H1 (cell line): ENCODE measurements at regions not wholly inside any gene's neighbourhood (a gene's known extent, or its start where the extent isn't known, plus 50 kb on each side); places are given as distances from the start of the nearest gene placed in this dataset.

Experiments used
- CTCF ChIA-PET: fragments of 300-600 bp; sonication (Branson Sonifier 250); formaldehyde crosslinking; loops from one replicate; lab custom pipeline; 2021; ENCODE audit not compliant: partially characterized antibody; lab: Charles Lee
- POLR2A ChIA-PET: fragments of 300-600 bp; sonication (Branson Sonifier 250); formaldehyde crosslinking; loops from one replicate; lab custom pipeline; 2021; ENCODE audit warnings: inconsistent platforms; ENCODE audit not compliant: partially characterized antibody; lab: Charles Lee
- DNase-seq, 2 experiments: peaks; one replicate each; pipeline versions ENCODE4 v3.0.0 to v3.0.0-alpha.2; 2010 to 2022; ENCODE audit warnings: low spot score in 2 of 2, low read depth in 1 of 2, mixed read lengths in 1 of 2
- FAIRE-seq: peaks from 2 replicates; lab custom pipeline; 2011; peaks lifted over from hg19 to GRCh38; lab: Jason Lieb, UNC
- H2AFZ ChIP-seq: 2 replicates; pipeline ENCODE4 v1.8.1; 2012; ENCODE audit warnings: low read length, inconsistent platforms
- H2AK5ac ChIP-seq: 2 replicates; pipeline ENCODE4 v1.6.1; 2013; ENCODE audit warnings: low read depth, low read length
- H2BK120ac ChIP-seq: replicated peaks from 2 replicates; pipeline ENCODE3; 2013; ENCODE audit warnings: low read depth, low read length, inconsistent platforms
- H2BK12ac ChIP-seq: 2 replicates; pipeline ENCODE4 v1.6.1; 2013; ENCODE audit warnings: low read depth, low read length
- H2BK15ac ChIP-seq: 2 replicates; pipeline ENCODE4 v1.6.1; 2013; ENCODE audit warnings: low read length
- H2BK20ac ChIP-seq: 2 replicates; pipeline ENCODE4 v1.6.1; 2013; ENCODE audit warnings: low read length
- H2BK5ac ChIP-seq: 2 replicates; pipeline ENCODE4 v1.6.1; 2013; ENCODE audit warnings: low read depth, low read length
- H3K14ac ChIP-seq: 2 replicates; pipeline ENCODE4 v1.6.1; 2013; ENCODE audit warnings: inconsistent platforms; ENCODE audit not compliant: insufficient read length
- H3K18ac ChIP-seq: 2 replicates; pipeline ENCODE4 v1.6.1; 2013; ENCODE audit warnings: low read length; ENCODE audit errors: extremely low read depth
- H3K23ac ChIP-seq: 2 replicates; pipeline ENCODE4 v1.6.1; 2013; ENCODE audit warnings: inconsistent platforms; ENCODE audit not compliant: insufficient read length
- H3K23me2 ChIP-seq: 2 replicates; pipeline ENCODE4 v1.6.1; 2013; ENCODE audit warnings: low read depth, low read length
- H3K27ac ChIP-seq: 2 replicates; pipeline ENCODE4 v1.6.1; 2011; ENCODE audit warnings: low read depth, low read length, inconsistent platforms
- H3K27me3 ChIP-seq, 4 experiments: replicated peaks in 1 of 4; 1 replicate in 1 of 4; 2 replicates in 3 of 4; pipeline versions ENCODE4 v1.6.1 to v1.8.1; 2011 to 2013; ENCODE audit warnings: low read length in 3 of 4, mild to moderate bottlenecking in 3 of 4, inconsistent platforms in 2 of 4, mixed read lengths in 2 of 4, moderate library complexity in 1 of 4; ENCODE audit not compliant: control insufficient read depth in 3 of 4, insufficient read depth in 3 of 4; ENCODE audit errors: extremely low read depth in 1 of 4
- H3K36me3 ChIP-seq, 4 experiments: 2 replicates each; pipeline versions ENCODE4 v1.6.1 to v1.8.1; 2011 to 2013; ENCODE audit warnings: mild to moderate bottlenecking in 4 of 4, low read length in 3 of 4, moderate library complexity in 2 of 4, control low read depth in 1 of 4, inconsistent platforms in 1 of 4; ENCODE audit not compliant: insufficient read depth in 4 of 4, control insufficient read depth in 2 of 4
- H3K4ac ChIP-seq: replicated peaks from 2 replicates; pipeline ENCODE3; 2013; ENCODE audit warnings: low read length, low read depth, mixed read lengths, inconsistent platforms; ENCODE audit not compliant: insufficient read length
- H3K4me1 ChIP-seq, 4 experiments: replicated peaks in 1 of 4; 1 replicate in 1 of 4; 2 replicates in 3 of 4; pipeline versions ENCODE4 v1.6.1 to v1.8.1; 2011 to 2013; ENCODE audit warnings: low read length in 3 of 4, inconsistent platforms in 2 of 4, mixed read lengths in 1 of 4; ENCODE audit not compliant: insufficient read depth in 4 of 4, control insufficient read depth in 3 of 4
- H3K4me2 ChIP-seq, 2 experiments: 2 replicates each; pipeline versions ENCODE4 v1.6.1 to v1.8.1; 2011 to 2013; ENCODE audit warnings: low read depth in 2 of 2, low read length in 2 of 2, control low read depth in 1 of 2, inconsistent platforms in 1 of 2, mild to moderate bottlenecking in 1 of 2; ENCODE audit not compliant: insufficient read depth in 1 of 2
- H3K4me3 ChIP-seq, 4 experiments: fragments of 200-600, 300-600 bp in 1 of 4; sonication (generic), shearing (Covaris generic), sonication (Bioruptor Twin) in 1 of 4; 2 replicates each; pipeline versions ENCODE4 v1.5.1 to v1.8.1; 2011 to 2016; ENCODE audit warnings: low read length in 4 of 4, low read depth in 3 of 4, control low read depth in 2 of 4, inconsistent platforms in 2 of 4, mild to moderate bottlenecking in 2 of 4, mixed read lengths in 1 of 4, moderate library complexity in 1 of 4; ENCODE audit not compliant: insufficient read depth in 2 of 4; ENCODE audit errors: extremely low read depth in 1 of 4
- H3K56ac ChIP-seq: replicated peaks from 2 replicates; pipeline ENCODE3; 2013; ENCODE audit warnings: low read depth, mild to moderate bottlenecking, mixed read lengths, low read length, inconsistent platforms; ENCODE audit not compliant: insufficient read length
- H3K79me1 ChIP-seq: 2 replicates; pipeline ENCODE4 v1.6.1; 2013; ENCODE audit warnings: low read depth, low read length, control low read depth
- H3K79me2 ChIP-seq, 2 experiments: 2 replicates each; pipeline versions ENCODE4 v1.6.1 to v1.8.1; 2012 to 2013; ENCODE audit warnings: low read length in 2 of 2, mild to moderate bottlenecking in 2 of 2, inconsistent platforms in 1 of 2; ENCODE audit not compliant: insufficient read depth in 2 of 2, control insufficient read depth in 1 of 2
- H3K9ac ChIP-seq, 4 experiments: replicated peaks in 1 of 4; 1 replicate in 1 of 4; 2 replicates in 3 of 4; pipeline versions ENCODE4 v1.6.1 to v1.8.1; 2011 to 2013; ENCODE audit warnings: low read depth in 3 of 4, low read length in 3 of 4, control low read depth in 2 of 4, mild to moderate bottlenecking in 2 of 4, moderate library complexity in 2 of 4, inconsistent platforms in 1 of 4; ENCODE audit errors: extremely low read depth in 1 of 4
- H3K9me3 ChIP-seq, 2 experiments: 2 replicates each; pipeline versions ENCODE4 v1.6.1 to v1.8.1; 2012 to 2013; ENCODE audit warnings: mild to moderate bottlenecking in 2 of 2, moderate library complexity in 2 of 2, control low read depth in 1 of 2, inconsistent platforms in 1 of 2, low read depth in 1 of 2, low read length in 1 of 2, mixed read lengths in 1 of 2; ENCODE audit not compliant: insufficient read depth in 2 of 2
- H4K20me1 ChIP-seq, 2 experiments: replicated peaks in 1 of 2; 2 replicates each; pipeline versions ENCODE3 to v1.8.1; 2011 to 2013; ENCODE audit warnings: inconsistent platforms in 2 of 2, low read length in 2 of 2, mild to moderate bottlenecking in 1 of 2; ENCODE audit not compliant: insufficient read depth in 2 of 2, control insufficient read depth in 1 of 2
- H4K5ac ChIP-seq: 2 replicates; pipeline ENCODE4 v1.6.1; 2013; ENCODE audit warnings: low read length, low read depth, mixed read lengths, inconsistent platforms; ENCODE audit not compliant: insufficient read length
- H4K8ac ChIP-seq: 2 replicates; pipeline ENCODE4 v1.8.0; 2013; ENCODE audit warnings: mild to moderate bottlenecking, moderate library complexity, low read length, inconsistent platforms; ENCODE audit not compliant: insufficient read depth; ENCODE audit errors: extremely low read depth
- H4K91ac ChIP-seq: replicated peaks from 2 replicates; pipeline ENCODE3; 2013; ENCODE audit warnings: low read length, mixed read lengths, inconsistent platforms; ENCODE audit not compliant: insufficient read length
- BACH1 ChIP-seq: IDR thresholded peaks from 2 replicates; pipeline ENCODE4 v1.6.1; 2012; ENCODE audit warnings: low read length, improper control_type of control experiment
- CEBPB ChIP-seq: IDR thresholded peaks from 2 replicates; pipeline ENCODE4 v1.6.1; 2012; ENCODE audit warnings: low read depth, low read length
- CHD2 ChIP-seq: IDR thresholded peaks from 2 replicates; pipeline ENCODE4 v1.6.1; 2012; ENCODE audit warnings: low read length, improper control_type of control experiment
- EGR1 ChIP-seq: IDR thresholded peaks from 2 replicates; pipeline ENCODE4 v1.6.1; 2011; ENCODE audit warnings: low read depth, low read length, borderline replicate concordance
- FOSL1 ChIP-seq: IDR thresholded peaks from 2 replicates; pipeline ENCODE4 v1.6.1; 2011; ENCODE audit warnings: mild to moderate bottlenecking, low read depth, low read length, moderate library complexity; ENCODE audit not compliant: insufficient read depth
- KDM4A ChIP-seq: IDR thresholded peaks from one replicate; pipeline ENCODE4 v1.7.1; 2012; ENCODE audit warnings: low read depth, mild to moderate bottlenecking, moderate library complexity, low read length, inconsistent platforms; ENCODE audit not compliant: severe bottlenecking
- MAX ChIP-seq: IDR thresholded peaks from 2 replicates; pipeline ENCODE4 v1.6.1; 2012; ENCODE audit warnings: inconsistent platforms
- SIRT6 ChIP-seq: IDR thresholded peaks from one replicate; pipeline ENCODE4 v1.7.1; 2012; ENCODE audit warnings: low read length, inconsistent platforms
- SP2 ChIP-seq: IDR thresholded peaks from 2 replicates; pipeline ENCODE4 v1.6.1; 2012; ENCODE audit warnings: mild to moderate bottlenecking, low read length, inconsistent platforms
- SUZ12 ChIP-seq: fragments of 200-600 bp; sonication (generic); IDR thresholded peaks from 2 replicates; pipeline ENCODE4 v1.6.1; 2012; ENCODE audit warnings: mild to moderate bottlenecking, inconsistent platforms, low read length, moderate library complexity, mixed read lengths
- TAF7 ChIP-seq: optimal IDR thresholded peaks from 2 replicates; pipeline ENCODE3; 2011; ENCODE audit warnings: low read depth, mild to moderate bottlenecking, inconsistent platforms, low read length, moderate library complexity, borderline replicate concordance
- WGBS, 2 experiments: shearing (Covaris generic) in 1 of 2; methylation state at CpG; one replicate each; pipeline versions ENCODE4 v1.1.6 to v1.1.7; 2013 to 2015; ENCODE audit warnings: low lambda C conversion rate in 2 of 2, mixed read lengths in 2 of 2, inconsistent platforms in 1 of 2, low coverage in 1 of 2, missing lambda C conversion rate in 1 of 2; ENCODE audit not compliant: insufficient replicate concordance in 2 of 2, insufficient coverage in 1 of 2, insufficient read length in 1 of 2; ENCODE audit errors: extremely low coverage in 1 of 2, missing lambda C conversion rate in 1 of 2; 5-methylcytosine and 5-hydroxymethylcytosine counted together
- TF ChIP-seq, protein P1 (sequence below): IDR thresholded peaks from 2 replicates; pipeline ENCODE4 v1.6.1; 2012; ENCODE audit warnings: low read length, inconsistent platforms

- no peaks in the 10 kb centered on the region for H4K20me1 ChIP-seq
- no peak overlapping the region for H2BK5ac ChIP-seq
- no peaks in the 10 kb centered on the region for H3K4me1 ChIP-seq
- H3K18ac ChIP-seq = no peak overlapping the region
- DNase-seq = no peak
- H2BK12ac ChIP-seq = no peak overlapping the region
- FAIRE-seq = peak; percentile 78
- H3K4ac ChIP-seq = no peak overlapping the region
- H3K79me1 ChIP-seq = no peaks in the 10 kb centered on the region
- H3K23me2 ChIP-seq = no peaks in the 10 kb centered on the region
- H2BK20ac ChIP-seq = no peak overlapping the region
- no peak overlapping the region for H4K5ac ChIP-seq
- H4K8ac ChIP-seq = no peak overlapping the region
- no peak overlapping the region for H2BK120ac ChIP-seq
- H2AK5ac ChIP-seq = no peak overlapping the region
- no peak overlapping the region for H2AFZ ChIP-seq
- no peaks in the 10 kb centered on the region for H3K79me2 ChIP-seq
- H3K27me3 ChIP-seq = no peaks in the 10 kb centered on the region
- H3K9me3 ChIP-seq = no peaks in the 10 kb centered on the region
- no peak overlapping the region for H2BK15ac ChIP-seq
- H3K4me2 ChIP-seq = no peak overlapping the region
- no peak overlapping the region for H3K27ac ChIP-seq
- no peaks in the 10 kb centered on the region for H3K36me3 ChIP-seq
- TF ChIP-seq TAF7 = no peak
- TF ChIP-seq SUZ12 = no peak
- no peak for TF ChIP-seq MAX
- no peak for TF ChIP-seq BACH1
- TF ChIP-seq CEBPB = no peak
- no peak for TF ChIP-seq SIRT6
- TF ChIP-seq, protein P1, sequence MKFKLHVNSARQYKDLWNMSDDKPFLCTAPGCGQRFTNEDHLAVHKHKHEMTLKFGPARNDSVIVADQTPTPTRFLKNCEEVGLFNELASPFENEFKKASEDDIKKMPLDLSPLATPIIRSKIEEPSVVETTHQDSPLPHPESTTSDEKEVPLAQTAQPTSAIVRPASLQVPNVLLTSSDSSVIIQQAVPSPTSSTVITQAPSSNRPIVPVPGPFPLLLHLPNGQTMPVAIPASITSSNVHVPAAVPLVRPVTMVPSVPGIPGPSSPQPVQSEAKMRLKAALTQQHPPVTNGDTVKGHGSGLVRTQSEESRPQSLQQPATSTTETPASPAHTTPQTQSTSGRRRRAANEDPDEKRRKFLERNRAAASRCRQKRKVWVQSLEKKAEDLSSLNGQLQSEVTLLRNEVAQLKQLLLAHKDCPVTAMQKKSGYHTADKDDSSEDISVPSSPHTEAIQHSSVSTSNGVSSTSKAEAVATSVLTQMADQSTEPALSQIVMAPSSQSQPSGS = no peak
- TF ChIP-seq EGR1 = no peak
- no peak for TF ChIP-seq SP2
- TF ChIP-seq CHD2 = no peak
- TF ChIP-seq FOSL1 = no peak
- TF ChIP-seq KDM4A = no peak
- TF ChIP-seq, all 59 proteins: peak for 0
- Histone ChIP-seq H3K23ac (no peak overlapping the region), H4K91ac (no peak overlapping the region), H3K14ac (no peak overlapping the region), H3K4me3 (no peak overlapping the region), H3K9ac (no peak overlapping the region), H3K56ac (no peak overlapping the region)
- ChIA-PET CTCF (interaction anchor here (1.0 kb wide), 1 partner anchor 8 kb away, joined by 3 read pairs; no protein-coding TSS in a partner anchor), POLR2A (no interaction called here)
- 55% methylated on average over 3 of the region's 3 CpGs; no CpG with 5 or more reads in 1 of the 2 experiments for WGBS, 2 experiments
Observed at GRCh38 chr2:159873258-159873657, 75.2 kb upstream of the CD302 start.
